Right lung (tissue), 2 donors: ENCODE measurements at regions not wholly inside any gene's neighbourhood (a gene's known extent, or its start where the extent isn't known, plus 50 kb on each side); places are given as distances from the start of the nearest gene placed in this dataset.

Experiments used
- DNase-seq, 2 donors: peaks; one replicate each; pipeline ENCODE4 v3.0.0-alpha.2; 2013

- no peak for DNase-seq
These were observed 89.6 kb upstream of the PTPRR start for GRCh38 chr12:71010143-71010479.

GRCh38 chr12:71009430-71010142 is 89.0 kb upstream of the PTPRR start:
- DNase-seq, result no peak

GRCh38 chr12:71008616-71009015 is 88.1 kb upstream of the PTPRR start:
- DNase-seq, result no peak

- peak; percentile 16 to 44 for DNase-seq
These were observed 87.4 kb upstream of the PTPRR start for GRCh38 chr12:71007781-71008404.

GRCh38 chr12:71007020-71007419 is 86.5 kb upstream of the PTPRR start:
- peak; percentile 42 to 45 for DNase-seq

- DNase-seq, result no peak
These were observed 84.6 kb upstream of the PTPRR start for GRCh38 chr12:71005166-71005565.

GRCh38 chr12:71004578-71004977 is 84.0 kb upstream of the PTPRR start:
- no peak for DNase-seq

- DNase-seq, result no peak
These were observed 80.2 kb upstream of the PTPRR start for GRCh38 chr12:71000748-71001147.

GRCh38 chr12:71000255-71000654 is 79.7 kb upstream of the PTPRR start:
- DNase-seq, result no peak

- peak; percentile 83 to 90 for DNase-seq
These were observed 73.8 kb upstream of the PTPRR start for GRCh38 chr12:70994217-70994788.

GRCh38 chr12:70989232-70989631 is 68.7 kb upstream of the PTPRR start:
- DNase-seq, result no peak

GRCh38 chr12:70985850-70986249 is 65.3 kb upstream of the PTPRR start:
- DNase-seq, result no peak

- DNase-seq, result no peak
These were observed 63.2 kb upstream of the PTPRR start for GRCh38 chr12:70983692-70984091.

- no peak for DNase-seq
These were observed 62.5 kb upstream of the PTPRR start for GRCh38 chr12:70982991-70983390.

- DNase-seq, result no peak
These were observed 61.7 kb upstream of the PTPRR start for GRCh38 chr12:70982286-70982685.

GRCh38 chr12:70971001-70971794 is 50.7 kb upstream of the PTPRR start:
- DNase-seq, result no peak
